ENCODE measurements at regions not wholly inside any gene's neighbourhood (a gene's known extent, or its start where the extent isn't known, plus 50 kb on each side); places are given as distances from the start of the nearest gene placed in this dataset.

DNA sequence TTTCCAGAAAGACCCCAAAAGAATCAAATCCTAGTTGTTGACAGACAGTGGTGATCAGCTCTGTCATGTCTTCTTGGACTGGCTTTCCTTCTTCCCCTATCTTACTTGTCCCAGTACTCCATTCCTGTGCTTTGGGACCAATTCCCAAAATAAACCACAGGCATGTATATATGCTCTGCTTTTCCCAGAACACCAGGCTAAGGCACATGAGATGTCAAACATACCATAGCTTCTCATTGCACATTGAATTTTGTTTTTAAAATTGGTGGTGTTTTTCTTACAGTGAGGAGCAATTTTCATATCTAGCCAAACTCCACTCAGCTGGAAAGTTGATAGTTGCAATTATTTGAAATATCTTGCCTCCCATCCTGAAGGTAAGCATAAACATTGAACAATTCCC lies 88.9 kb upstream of the RGPD4 start:
- Histone ChIP-seq H3K9me3 (ENCODE audit: control insufficient read depth, insufficient read depth, low read length) (no peaks in the 10 kb centered on the region), H3K4me2 (ENCODE audit: low read length) (no peak overlapping the region), H3K79me2 (ENCODE audit: control insufficient read depth, low read length) (no peaks in the 10 kb centered on the region), H3K36me3 (ENCODE audit: control insufficient read depth, low read length) (no peaks in the 10 kb centered on the region), H3K4me3 (ENCODE audit: low read length) (no peak overlapping the region), H3K4me1 (ENCODE audit: control insufficient read depth, low read length) (no peaks in the 10 kb centered on the region), H3K27me3 (ENCODE audit: control insufficient read depth, low read length) (no peaks in the 10 kb centered on the region), H4K20me1 (ENCODE audit: control insufficient read depth, insufficient read depth, low read depth, low read length) (no peaks in the 10 kb centered on the region), H3K9me2 (replicated peaks; ENCODE audit: control insufficient read depth, low read length) (no peaks in the 10 kb centered on the region), H3K27ac (ENCODE audit: low read depth, low read length) (no peak overlapping the region), H3F3A (ENCODE audit: control insufficient read depth, insufficient read depth) (no peaks in the 10 kb centered on the region)
- TF ChIP-seq, protein P1, sequence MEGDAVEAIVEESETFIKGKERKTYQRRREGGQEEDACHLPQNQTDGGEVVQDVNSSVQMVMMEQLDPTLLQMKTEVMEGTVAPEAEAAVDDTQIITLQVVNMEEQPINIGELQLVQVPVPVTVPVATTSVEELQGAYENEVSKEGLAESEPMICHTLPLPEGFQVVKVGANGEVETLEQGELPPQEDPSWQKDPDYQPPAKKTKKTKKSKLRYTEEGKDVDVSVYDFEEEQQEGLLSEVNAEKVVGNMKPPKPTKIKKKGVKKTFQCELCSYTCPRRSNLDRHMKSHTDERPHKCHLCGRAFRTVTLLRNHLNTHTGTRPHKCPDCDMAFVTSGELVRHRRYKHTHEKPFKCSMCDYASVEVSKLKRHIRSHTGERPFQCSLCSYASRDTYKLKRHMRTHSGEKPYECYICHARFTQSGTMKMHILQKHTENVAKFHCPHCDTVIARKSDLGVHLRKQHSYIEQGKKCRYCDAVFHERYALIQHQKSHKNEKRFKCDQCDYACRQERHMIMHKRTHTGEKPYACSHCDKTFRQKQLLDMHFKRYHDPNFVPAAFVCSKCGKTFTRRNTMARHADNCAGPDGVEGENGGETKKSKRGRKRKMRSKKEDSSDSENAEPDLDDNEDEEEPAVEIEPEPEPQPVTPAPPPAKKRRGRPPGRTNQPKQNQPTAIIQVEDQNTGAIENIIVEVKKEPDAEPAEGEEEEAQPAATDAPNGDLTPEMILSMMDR (IDR thresholded peaks at IDR 0.05; ENCODE audit: low read depth, low read length, poor library complexity, severe bottlenecking): no peak
- no peak for TF ChIP-seq EZH2phosphoT487 (IDR thresholded peaks at IDR 0.05; ENCODE audit: borderline replicate concordance, low read length)

DNA sequence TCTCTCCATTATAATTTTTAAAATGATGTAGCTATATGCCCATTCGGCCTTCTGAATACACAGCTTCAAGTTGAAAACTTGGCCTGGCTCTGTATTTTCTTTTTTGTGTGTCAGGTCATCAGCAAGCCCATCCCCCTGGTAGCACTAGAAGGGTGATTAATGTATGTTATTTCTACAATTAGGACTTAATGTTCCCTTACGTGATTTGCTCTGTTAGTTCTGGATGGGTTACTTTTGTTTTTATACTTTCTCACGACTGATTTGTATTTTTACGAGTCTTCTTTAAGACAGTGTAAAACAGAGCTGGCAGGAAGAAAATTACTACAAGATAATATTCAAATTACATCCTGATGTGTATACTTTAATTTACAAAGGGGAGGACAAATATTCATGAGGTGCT lies 88.4 kb upstream of the RGPD4 start:
- Histone ChIP-seq H3K4me3 (ENCODE audit: low read length) (no peak overlapping the region), H3K4me2 (ENCODE audit: low read length) (no peak overlapping the region), H3K4me1 (ENCODE audit: control insufficient read depth, low read length) (no peaks in the 10 kb centered on the region), H3K36me3 (ENCODE audit: control insufficient read depth, low read length) (no peaks in the 10 kb centered on the region), H3K9me2 (replicated peaks; ENCODE audit: control insufficient read depth, low read length) (no peaks in the 10 kb centered on the region), H4K20me1 (ENCODE audit: control insufficient read depth, insufficient read depth, low read depth, low read length) (no peaks in the 10 kb centered on the region), H3K27me3 (ENCODE audit: control insufficient read depth, low read length) (no peaks in the 10 kb centered on the region), H3K27ac (ENCODE audit: low read depth, low read length) (no peak overlapping the region), H3K79me2 (ENCODE audit: control insufficient read depth, low read length) (no peaks in the 10 kb centered on the region), H3K9me3 (ENCODE audit: control insufficient read depth, insufficient read depth, low read length) (no peaks in the 10 kb centered on the region), H3F3A (ENCODE audit: control insufficient read depth, insufficient read depth) (no peaks in the 10 kb centered on the region)
- TF ChIP-seq, protein P1 (IDR thresholded peaks at IDR 0.05; ENCODE audit: low read depth, low read length, poor library complexity, severe bottlenecking): no peak
- TF ChIP-seq EZH2phosphoT487 (IDR thresholded peaks at IDR 0.05; ENCODE audit: borderline replicate concordance, low read length): no peak

DNA sequence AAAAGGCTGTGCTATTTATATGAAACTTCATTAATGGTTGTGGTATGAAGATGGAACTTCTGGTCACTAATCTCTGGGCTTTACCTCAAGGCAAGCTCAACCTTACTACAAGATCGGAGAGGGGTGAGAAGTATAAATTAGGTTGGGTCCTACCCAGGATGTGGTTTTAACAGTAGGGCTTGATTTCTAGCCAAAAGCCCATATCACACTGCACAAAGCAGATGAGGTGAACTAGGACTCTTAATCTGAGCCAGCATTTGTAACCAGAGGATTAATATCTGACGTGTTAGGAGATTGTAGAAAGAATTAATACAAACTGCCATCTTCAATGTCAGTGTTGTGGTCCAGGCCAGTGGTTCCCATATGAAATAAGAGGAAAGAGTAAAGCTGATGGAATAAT lies 86.4 kb upstream of the RGPD4 start:
- Histone ChIP-seq H3K9me3 (ENCODE audit: control insufficient read depth, insufficient read depth, low read length) (no peaks in the 10 kb centered on the region), H3K36me3 (ENCODE audit: control insufficient read depth, low read length) (no peaks in the 10 kb centered on the region)
- no peak for TF ChIP-seq EZH2phosphoT487 (IDR thresholded peaks at IDR 0.05; ENCODE audit: borderline replicate concordance, low read length)
- TF ChIP-seq, protein P1 (IDR thresholded peaks at IDR 0.05; ENCODE audit: low read depth, low read length, poor library complexity, severe bottlenecking): no peak

More for the DNA sequence above, 86.4 kb upstream of the RGPD4 start:
- no peaks in the 10 kb centered on the region for H3K4me1 ChIP-seq (ENCODE audit: control insufficient read depth, low read length)
- no peaks in the 10 kb centered on the region for H3K9me2 ChIP-seq (replicated peaks; ENCODE audit: control insufficient read depth, low read length)
- H3K27me3 ChIP-seq (ENCODE audit: control insufficient read depth, low read length): no peaks in the 10 kb centered on the region
- no peak overlapping the region for H3K4me2 ChIP-seq (ENCODE audit: low read length)
- no peaks in the 10 kb centered on the region for H3F3A ChIP-seq (ENCODE audit: control insufficient read depth, insufficient read depth)
- H4K20me1 ChIP-seq (ENCODE audit: control insufficient read depth, insufficient read depth, low read depth, low read length): no peaks in the 10 kb centered on the region
- no peak overlapping the region for H3K4me3 ChIP-seq (ENCODE audit: low read length)
- H3K79me2 ChIP-seq (ENCODE audit: control insufficient read depth, low read length): no peaks in the 10 kb centered on the region
- H3K27ac ChIP-seq (ENCODE audit: low read depth, low read length): no peak overlapping the region
